ENCODE measurements at regions not wholly inside any gene's neighbourhood (a gene's known extent, or its start where the extent isn't known, plus 50 kb on each side); places are given as distances from the start of the nearest gene placed in this dataset.

DNA sequence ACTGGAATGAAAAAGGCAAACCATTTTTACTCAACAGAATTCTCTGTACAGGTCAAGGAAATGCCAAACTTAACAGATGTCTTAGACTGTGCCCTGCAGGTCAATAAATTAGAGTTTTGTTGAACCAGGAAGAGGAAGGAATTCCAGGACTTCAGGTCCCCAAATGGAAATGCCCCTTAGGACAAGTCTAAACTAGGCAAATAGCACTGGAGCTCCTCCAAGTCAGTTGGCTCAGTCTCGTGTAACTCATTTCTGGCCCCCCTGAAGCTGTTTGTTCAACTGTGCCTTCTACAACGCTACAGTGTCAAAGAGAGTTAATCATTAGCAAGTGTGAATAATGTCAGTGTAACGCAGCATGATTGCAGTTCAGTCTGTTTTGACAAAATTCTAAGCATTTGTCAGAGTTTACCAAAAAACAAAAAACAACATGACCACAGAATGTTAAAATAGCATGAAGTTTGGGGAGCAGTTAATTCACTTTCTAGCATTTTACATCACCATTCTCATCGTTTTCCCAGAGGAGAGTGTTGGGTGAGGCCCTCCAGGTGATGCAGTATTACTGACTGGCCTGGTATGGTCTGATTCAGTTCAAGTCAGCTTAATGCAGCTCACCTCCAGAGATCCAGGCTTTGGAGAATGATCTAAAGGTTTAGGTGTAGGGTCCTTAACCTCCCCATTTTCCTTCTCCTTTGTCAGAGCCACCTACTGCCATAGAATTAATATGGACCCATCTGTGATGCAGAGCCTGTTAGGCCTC is 108.1 kb downstream of the AQP4 start:
- H3K36me3 ChIP-seq, result no peaks in the 10 kb centered on the region
- DNase-seq, result no peak
- peaks cover 0 to 5% (median 0%) of the 10 kb centered on the region in 3 donors for H3K9me3 ChIP-seq
- intact Hi-C loops (cut with DNase I; ENCODE audit: low total_unique reads), result no loop called here
- H3K4me1 ChIP-seq, result no peaks in the 10 kb centered on the region
- no peaks in the 10 kb centered on the region for H3K27me3 ChIP-seq
- TF ChIP-seq, protein P1, sequence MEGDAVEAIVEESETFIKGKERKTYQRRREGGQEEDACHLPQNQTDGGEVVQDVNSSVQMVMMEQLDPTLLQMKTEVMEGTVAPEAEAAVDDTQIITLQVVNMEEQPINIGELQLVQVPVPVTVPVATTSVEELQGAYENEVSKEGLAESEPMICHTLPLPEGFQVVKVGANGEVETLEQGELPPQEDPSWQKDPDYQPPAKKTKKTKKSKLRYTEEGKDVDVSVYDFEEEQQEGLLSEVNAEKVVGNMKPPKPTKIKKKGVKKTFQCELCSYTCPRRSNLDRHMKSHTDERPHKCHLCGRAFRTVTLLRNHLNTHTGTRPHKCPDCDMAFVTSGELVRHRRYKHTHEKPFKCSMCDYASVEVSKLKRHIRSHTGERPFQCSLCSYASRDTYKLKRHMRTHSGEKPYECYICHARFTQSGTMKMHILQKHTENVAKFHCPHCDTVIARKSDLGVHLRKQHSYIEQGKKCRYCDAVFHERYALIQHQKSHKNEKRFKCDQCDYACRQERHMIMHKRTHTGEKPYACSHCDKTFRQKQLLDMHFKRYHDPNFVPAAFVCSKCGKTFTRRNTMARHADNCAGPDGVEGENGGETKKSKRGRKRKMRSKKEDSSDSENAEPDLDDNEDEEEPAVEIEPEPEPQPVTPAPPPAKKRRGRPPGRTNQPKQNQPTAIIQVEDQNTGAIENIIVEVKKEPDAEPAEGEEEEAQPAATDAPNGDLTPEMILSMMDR (IDR thresholded peaks at IDR 0.05), result no peak
- no peak overlapping the region for H3K4me3 ChIP-seq
- H3K27ac ChIP-seq, result no peak overlapping the region

DNA sequence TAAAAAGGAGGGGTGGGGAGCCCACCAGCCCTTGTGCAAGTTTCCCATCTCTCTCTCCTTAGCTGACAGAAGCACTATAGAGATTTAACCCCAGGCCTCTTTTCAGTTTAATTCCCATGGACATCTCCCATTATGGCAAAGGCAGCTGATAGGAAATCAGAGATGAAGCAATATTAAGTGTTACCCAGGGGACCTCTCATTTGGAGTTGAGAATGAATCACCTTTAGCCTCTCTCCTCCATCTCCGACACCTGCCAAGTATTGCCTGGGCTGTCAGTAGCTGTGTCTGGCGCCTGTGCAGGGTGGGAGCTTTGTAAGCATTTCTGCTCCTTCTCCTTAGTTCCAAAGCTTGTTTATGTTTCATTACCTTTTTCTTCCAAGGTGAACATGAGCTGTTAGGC is 109.0 kb downstream of the AQP4 start:
- DNase-seq, result no peak
- no peaks in the 10 kb centered on the region for H3K27me3 ChIP-seq
- H3K4me1 ChIP-seq, result no peaks in the 10 kb centered on the region
- no peak overlapping the region for H3K27ac ChIP-seq
- TF ChIP-seq, protein P1 (IDR thresholded peaks at IDR 0.05), result no peak
- H3K4me3 ChIP-seq, result no peak overlapping the region
- H3K9me3 ChIP-seq, result peaks cover 0 to 1% (median 0%) of the 10 kb centered on the region in 3 donors
- H3K36me3 ChIP-seq, result no peaks in the 10 kb centered on the region
- intact Hi-C loops (cut with DNase I; ENCODE audit: low total_unique reads), result no loop called here

- Histone ChIP-seq H3K4me1 (no peaks in the 10 kb centered on the region), H3K9me3 (no peaks in the 10 kb centered on the region), H3K27ac (no peak overlapping the region), H3K36me3 (no peaks in the 10 kb centered on the region), H3K27me3 (no peaks in the 10 kb centered on the region), H3K4me3 (no peak overlapping the region)
- intact Hi-C loops (cut with DNase I; ENCODE audit: low total_unique reads), result no loop called here
- DNase-seq, result no peak
- TF ChIP-seq, protein P1 (IDR thresholded peaks at IDR 0.05), result no peak
Measured at GRCh38 chr18:26746826-26747475, 118.6 kb downstream of the AQP4 start.

DNA sequence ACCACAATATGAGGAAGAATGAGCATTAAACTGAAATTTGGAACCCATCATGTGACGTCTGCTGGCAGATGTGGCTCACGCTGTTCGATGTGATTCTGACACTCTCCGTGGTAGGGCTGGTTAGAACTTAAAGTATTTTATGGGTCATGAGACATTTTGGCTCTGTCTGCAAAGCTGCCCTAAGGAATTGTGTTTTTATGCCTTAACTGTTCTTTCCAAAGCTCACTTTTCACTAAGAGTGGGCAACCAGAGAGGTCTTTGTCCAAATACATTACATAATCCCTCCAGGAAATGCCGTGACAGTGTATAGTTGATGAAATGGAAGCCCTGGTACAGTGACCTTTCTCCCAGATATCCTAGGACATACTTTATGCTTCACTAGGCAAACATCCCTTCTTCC is 119.1 kb downstream of the AQP4 start:
- Histone ChIP-seq H3K4me3 (no peak overlapping the region), H3K27ac (no peak overlapping the region), H3K27me3 (no peaks in the 10 kb centered on the region), H3K9me3 (no peaks in the 10 kb centered on the region), H3K36me3 (no peaks in the 10 kb centered on the region), H3K4me1 (no peaks in the 10 kb centered on the region)
- intact Hi-C loops (cut with DNase I; ENCODE audit: low total_unique reads), result no loop called here
- TF ChIP-seq, protein P1 (IDR thresholded peaks at IDR 0.05), result no peak
- DNase-seq, result no peak

GRCh38 chr18:26745288-26746181 is 120.0 kb downstream of the AQP4 start:
- no peak for DNase-seq
- TF ChIP-seq, protein P1 (IDR thresholded peaks at IDR 0.05), result no peak
- intact Hi-C loops (cut with DNase I; ENCODE audit: low total_unique reads), result no loop called here
- Histone ChIP-seq H3K9me3 (no peaks in the 10 kb centered on the region), H3K4me1 (no peaks in the 10 kb centered on the region), H3K27me3 (no peaks in the 10 kb centered on the region), H3K36me3 (no peaks in the 10 kb centered on the region), H3K27ac (no peak overlapping the region), H3K4me3 (no peak overlapping the region)
